Smooth muscle cell (in vitro differentiated cells): ENCODE measurements at regions not wholly inside any gene's neighbourhood (a gene's known extent, or its start where the extent isn't known, plus 50 kb on each side); places are given as distances from the start of the nearest gene placed in this dataset.

Experiments
- DNase-seq: peaks from one replicate; lab custom pipeline; 2025; ENCODE audit not compliant: unreplicated experiment; lab: John Stamatoyannopoulos, UW
- H2AFZ ChIP-seq: fragments of 200-600 bp; sonication (generic); 2 replicates; pipeline ENCODE4 v1.6.0; 2016; ENCODE audit warnings: antibody characterized with exemption, low read depth, mild to moderate bottlenecking
- H3F3A ChIP-seq: fragments of 200-600 bp; sonication (generic); 2 replicates; pipeline ENCODE4 v1.6.0; 2017; ENCODE audit warnings: antibody characterized with exemption, low read depth
- H3K27ac ChIP-seq: fragments of 200-600 bp; sonication (generic); 2 replicates; pipeline ENCODE4 v1.5.1; 2016; ENCODE audit warnings: low read depth, mild to moderate bottlenecking
- H3K27me3 ChIP-seq: fragments of 200-600 bp; sonication (generic); 2 replicates; pipeline ENCODE4 v1.6.1; 2016; ENCODE audit warnings: low read depth, mild to moderate bottlenecking
- H3K36me3 ChIP-seq: fragments of 200-600 bp; sonication (generic); 2 replicates; pipeline ENCODE4 v1.5.1; 2016; ENCODE audit warnings: low read depth
- H3K4me1 ChIP-seq: fragments of 200-600 bp; sonication (generic); 2 replicates; pipeline ENCODE4 v1.5.1; 2016; ENCODE audit warnings: low read depth
- H3K4me2 ChIP-seq: fragments of 200-600 bp; sonication (generic); 2 replicates; pipeline ENCODE4 v1.6.0; 2016; ENCODE audit warnings: mild to moderate bottlenecking
- H3K4me3 ChIP-seq: fragments of 200-600 bp; sonication (generic); 2 replicates; pipeline ENCODE4 v1.5.1; 2016; ENCODE audit warnings: mild to moderate bottlenecking
- H3K79me2 ChIP-seq: fragments of 200-600 bp; sonication (generic); 2 replicates; pipeline ENCODE4 v1.6.0; 2016; ENCODE audit warnings: low read depth, mild to moderate bottlenecking
- H3K9ac ChIP-seq: fragments of 200-600 bp; sonication (generic); 2 replicates; pipeline ENCODE4 v1.6.0; 2016; ENCODE audit warnings: low read depth
- H3K9me3 ChIP-seq: fragments of 200-600 bp; sonication (generic); replicated peaks from 2 replicates; pipeline ENCODE4 v1.5.1; 2016; ENCODE audit warnings: low read depth
- H4K20me1 ChIP-seq: fragments of 200-600 bp; sonication (generic); 2 replicates; pipeline ENCODE4 v1.6.0; 2016; ENCODE audit warnings: low read depth
- WGBS: methylation state at CpG from one replicate; pipeline ENCODE4 v1.1.7; 2016; ENCODE audit warnings: low lambda C conversion rate; 5-methylcytosine and 5-hydroxymethylcytosine counted together
- TF ChIP-seq, protein P1 (sequence below): fragments of 200-600 bp; sonication (generic); IDR thresholded peaks from 2 replicates; pipeline ENCODE4 v1.5.1; 2017; ENCODE audit warnings: borderline replicate concordance, mild to moderate bottlenecking, antibody characterized with exemption; ENCODE audit not compliant: insufficient read depth, poor library complexity, severe bottlenecking

DNA sequence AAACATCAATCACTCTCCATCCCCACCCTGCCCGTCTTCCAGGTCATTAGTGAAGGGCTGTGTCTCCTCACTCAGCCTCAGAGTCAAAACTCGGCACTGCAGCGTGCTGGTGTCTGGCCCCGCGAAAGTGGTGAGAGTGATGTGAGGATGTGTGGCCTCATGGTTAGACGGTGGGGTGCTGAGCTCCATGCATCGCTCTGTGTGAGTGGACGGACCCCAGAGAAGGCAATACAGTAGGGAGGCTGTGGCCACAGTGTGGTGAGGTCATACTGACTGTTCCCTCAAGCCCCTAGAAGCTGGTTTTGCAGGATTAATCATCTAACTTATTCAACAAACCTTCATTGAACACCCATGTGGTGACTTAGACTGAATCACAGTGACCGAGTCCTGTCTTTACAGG lies 329.9 kb upstream of the AJAP1 start:
- Histone ChIP-seq H2AFZ (no peak overlapping the region), H3K79me2 (no peaks in the 10 kb centered on the region), H4K20me1 (no peaks in the 10 kb centered on the region), H3F3A (no peaks in the 10 kb centered on the region), H3K36me3 (no peaks in the 10 kb centered on the region), H3K27me3 (no peaks in the 10 kb centered on the region), H3K9ac (no peak overlapping the region), H3K9me3 (no peaks in the 10 kb centered on the region), H3K27ac (no peak overlapping the region), H3K4me1 (peaks cover 5% of the 10 kb centered on the region), H3K4me2 (no peak overlapping the region), H3K4me3 (no peak overlapping the region)
- no peak for DNase-seq
- TF ChIP-seq, protein P1, sequence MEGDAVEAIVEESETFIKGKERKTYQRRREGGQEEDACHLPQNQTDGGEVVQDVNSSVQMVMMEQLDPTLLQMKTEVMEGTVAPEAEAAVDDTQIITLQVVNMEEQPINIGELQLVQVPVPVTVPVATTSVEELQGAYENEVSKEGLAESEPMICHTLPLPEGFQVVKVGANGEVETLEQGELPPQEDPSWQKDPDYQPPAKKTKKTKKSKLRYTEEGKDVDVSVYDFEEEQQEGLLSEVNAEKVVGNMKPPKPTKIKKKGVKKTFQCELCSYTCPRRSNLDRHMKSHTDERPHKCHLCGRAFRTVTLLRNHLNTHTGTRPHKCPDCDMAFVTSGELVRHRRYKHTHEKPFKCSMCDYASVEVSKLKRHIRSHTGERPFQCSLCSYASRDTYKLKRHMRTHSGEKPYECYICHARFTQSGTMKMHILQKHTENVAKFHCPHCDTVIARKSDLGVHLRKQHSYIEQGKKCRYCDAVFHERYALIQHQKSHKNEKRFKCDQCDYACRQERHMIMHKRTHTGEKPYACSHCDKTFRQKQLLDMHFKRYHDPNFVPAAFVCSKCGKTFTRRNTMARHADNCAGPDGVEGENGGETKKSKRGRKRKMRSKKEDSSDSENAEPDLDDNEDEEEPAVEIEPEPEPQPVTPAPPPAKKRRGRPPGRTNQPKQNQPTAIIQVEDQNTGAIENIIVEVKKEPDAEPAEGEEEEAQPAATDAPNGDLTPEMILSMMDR, result no peak
- 88% methylated on average over 9 of the region's 9 CpGs for WGBS

GRCh38 chr1:4327142-4327541 lies 327.3 kb upstream of the AJAP1 start:
- no peaks in the 10 kb centered on the region for H3K9me3 ChIP-seq
- no peaks in the 10 kb centered on the region for H3K4me1 ChIP-seq
- H3K9ac ChIP-seq, result no peak overlapping the region
- no peaks in the 10 kb centered on the region for H4K20me1 ChIP-seq
- H3K4me2 ChIP-seq, result no peak overlapping the region
- no peaks in the 10 kb centered on the region for H3K36me3 ChIP-seq
- TF ChIP-seq, protein P1, result no peak
- 88% methylated on average over 2 of the region's 2 CpGs for WGBS
- no peaks in the 10 kb centered on the region for H3K79me2 ChIP-seq
- no peaks in the 10 kb centered on the region for H3K27me3 ChIP-seq
- H3K4me3 ChIP-seq, result no peak overlapping the region
- no peak overlapping the region for H3K27ac ChIP-seq
- no peak for DNase-seq
- H3F3A ChIP-seq, result no peaks in the 10 kb centered on the region
- H2AFZ ChIP-seq, result no peak overlapping the region

GRCh38 chr1:4328402-4329071 lies 325.9 kb upstream of the AJAP1 start:
- H3K9ac ChIP-seq, result no peak overlapping the region
- no peaks in the 10 kb centered on the region for H3K36me3 ChIP-seq
- no peaks in the 10 kb centered on the region for H3F3A ChIP-seq
- H3K4me2 ChIP-seq, result no peak overlapping the region
- no peaks in the 10 kb centered on the region for H3K4me1 ChIP-seq
- no peak overlapping the region for H3K27ac ChIP-seq
- no peak overlapping the region for H3K4me3 ChIP-seq
- H3K79me2 ChIP-seq, result no peaks in the 10 kb centered on the region
- no peaks in the 10 kb centered on the region for H4K20me1 ChIP-seq
- WGBS, result 93% methylated on average over 10 of the region's 10 CpGs
- DNase-seq, result no peak
- H2AFZ ChIP-seq, result no peak overlapping the region
- H3K9me3 ChIP-seq, result no peaks in the 10 kb centered on the region
- TF ChIP-seq, protein P1, result no peak
- H3K27me3 ChIP-seq, result no peaks in the 10 kb centered on the region
